ENCODE measurements at regions not wholly inside any gene's neighbourhood (a gene's known extent, or its start where the extent isn't known, plus 50 kb on each side); places are given as distances from the start of the nearest gene placed in this dataset.

- H3K27me3 ChIP-seq (ENCODE audit: insufficient read depth, low read length, poor library complexity, severe bottlenecking): no peaks in the 10 kb centered on the region
- H4K20me1 ChIP-seq (ENCODE audit: insufficient read depth, low read length, poor library complexity, severe bottlenecking): no peaks in the 10 kb centered on the region
- no peaks in the 10 kb centered on the region for H3K9me3 ChIP-seq (ENCODE audit: insufficient read depth, low read depth, low read length)
- no peak overlapping the region for H3K9ac ChIP-seq (ENCODE audit: low read depth, low read length, poor library complexity, severe bottlenecking)
- no peaks in the 10 kb centered on the region for H3K36me3 ChIP-seq (ENCODE audit: insufficient read depth, low read length)
- H3K4me3 ChIP-seq (ENCODE audit: low read length, poor library complexity, severe bottlenecking): no peak overlapping the region
- no peaks in the 10 kb centered on the region for H3F3A ChIP-seq (ENCODE audit: low read depth)
- no peaks in the 10 kb centered on the region for H3K9me2 ChIP-seq (replicated peaks; ENCODE audit: low read depth, low read length)
- no peaks in the 10 kb centered on the region for H3K79me2 ChIP-seq (ENCODE audit: insufficient read depth, low read length)
- H2AFZ ChIP-seq (ENCODE audit: low read length): no peak overlapping the region
- TF ChIP-seq EZH2phosphoT487 (IDR thresholded peaks at IDR 0.05; ENCODE audit: borderline replicate concordance) (no peak), CTCF (conservative IDR thresholded peaks at IDR 0.05; ENCODE audit: low read length) (no peak)
- H3K4me2 ChIP-seq (ENCODE audit: low read depth, low read length, poor library complexity, severe bottlenecking): no peak overlapping the region
- no peaks in the 10 kb centered on the region for H3K4me1 ChIP-seq (ENCODE audit: insufficient read depth, low read length, poor library complexity, severe bottlenecking)
Observed at GRCh38 chr2:206378835-206379234, 64.5 kb upstream of the ADAM23 start.

GRCh38 chr2:206379266-206379665, 64.1 kb upstream of the ADAM23 start:
- Histone ChIP-seq H3K9ac (ENCODE audit: low read depth, low read length, poor library complexity, severe bottlenecking) (no peak overlapping the region), H3K4me2 (ENCODE audit: low read depth, low read length, poor library complexity, severe bottlenecking) (no peak overlapping the region), H3K36me3 (ENCODE audit: insufficient read depth, low read length) (no peaks in the 10 kb centered on the region), H3K9me3 (ENCODE audit: insufficient read depth, low read depth, low read length) (peaks cover 3% of the 10 kb centered on the region; the same call in 1 of the 2 replicates), H3K4me1 (ENCODE audit: insufficient read depth, low read length, poor library complexity, severe bottlenecking) (no peaks in the 10 kb centered on the region), H3K27me3 (ENCODE audit: insufficient read depth, low read length, poor library complexity, severe bottlenecking) (no peaks in the 10 kb centered on the region), H4K20me1 (ENCODE audit: insufficient read depth, low read length, poor library complexity, severe bottlenecking) (no peaks in the 10 kb centered on the region), H3F3A (ENCODE audit: low read depth) (no peaks in the 10 kb centered on the region), H3K4me3 (ENCODE audit: low read length, poor library complexity, severe bottlenecking) (no peak overlapping the region), H3K9me2 (replicated peaks; ENCODE audit: low read depth, low read length) (no peaks in the 10 kb centered on the region), H2AFZ (ENCODE audit: low read length) (no peak overlapping the region), H3K79me2 (ENCODE audit: insufficient read depth, low read length) (no peaks in the 10 kb centered on the region)
- TF ChIP-seq CTCF (conservative IDR thresholded peaks at IDR 0.05; ENCODE audit: low read length) (no peak), EZH2phosphoT487 (IDR thresholded peaks at IDR 0.05; ENCODE audit: borderline replicate concordance) (no peak)

- Histone ChIP-seq H3K9ac (ENCODE audit: low read depth, low read length, poor library complexity, severe bottlenecking) (no peak overlapping the region), H3K27me3 (ENCODE audit: insufficient read depth, low read length, poor library complexity, severe bottlenecking) (no peaks in the 10 kb centered on the region), H3K4me3 (ENCODE audit: low read length, poor library complexity, severe bottlenecking) (no peak overlapping the region), H3F3A (ENCODE audit: low read depth) (no peaks in the 10 kb centered on the region), H3K4me2 (ENCODE audit: low read depth, low read length, poor library complexity, severe bottlenecking) (no peak overlapping the region), H3K4me1 (ENCODE audit: insufficient read depth, low read length, poor library complexity, severe bottlenecking) (no peaks in the 10 kb centered on the region), H3K79me2 (ENCODE audit: insufficient read depth, low read length) (no peaks in the 10 kb centered on the region), H3K9me3 (ENCODE audit: insufficient read depth, low read depth, low read length) (peaks cover 5% of the 10 kb centered on the region), H4K20me1 (ENCODE audit: insufficient read depth, low read length, poor library complexity, severe bottlenecking) (no peaks in the 10 kb centered on the region), H3K36me3 (ENCODE audit: insufficient read depth, low read length) (no peaks in the 10 kb centered on the region), H2AFZ (ENCODE audit: low read length) (no peak overlapping the region), H3K9me2 (replicated peaks; ENCODE audit: low read depth, low read length) (no peaks in the 10 kb centered on the region)
- no peak for TF ChIP-seq EZH2phosphoT487 (IDR thresholded peaks at IDR 0.05; ENCODE audit: borderline replicate concordance)
- no peak for TF ChIP-seq CTCF (conservative IDR thresholded peaks at IDR 0.05; ENCODE audit: low read length)
Observed at GRCh38 chr2:206379886-206380285, 63.4 kb upstream of the ADAM23 start.
